PC-9 (cell line): ENCODE measurements at regions not wholly inside any gene's neighbourhood (a gene's known extent, or its start where the extent isn't known, plus 50 kb on each side); places are given as distances from the start of the nearest gene placed in this dataset.

ENCODE experiments used
- BruUV-seq: library from RNA; stranded (reverse); fragments of 400-500 nt; replicated peaks from 2 replicates; lab custom pipeline; 2021; lab: Mats Ljungman, UMichigan
- CTCF ChIA-PET: fragments of 300-600 bp; sonication (Branson Sonifier 250); formaldehyde crosslinking; loops from one replicate; lab custom pipeline; 2022; ENCODE audit warnings: antibody characterized with exemption; lab: Charles Lee
- POLR2A ChIA-PET: fragments of 300-600 bp; sonication (Branson Sonifier 250); formaldehyde crosslinking; loops from one replicate; lab custom pipeline; 2022; ENCODE audit warnings: antibody characterized with exemption; ENCODE audit not compliant: unreplicated experiment; lab: Charles Lee
- DNase-seq, 2 experiments: peaks; one replicate each; pipeline versions ENCODE4 v3.0.0 to v3.0.0-alpha.2; 2015 to 2022; ENCODE audit warnings: mixed read lengths in 1 of 2
- H2AFZ ChIP-seq: fragments of 200-600 bp; sonication (generic); 2 replicates; pipeline ENCODE4 v1.8.1; 2017; ENCODE audit warnings: antibody characterized with exemption
- H3F3A ChIP-seq: fragments of 200-600 bp; sonication (generic); 2 replicates; pipeline ENCODE4 v1.8.1; 2017; ENCODE audit warnings: antibody characterized with exemption, mild to moderate bottlenecking, low read depth; ENCODE audit not compliant: insufficient read depth
- H3K27ac ChIP-seq: fragments of 200-600 bp; sonication (generic); 2 replicates; pipeline ENCODE4 v1.6.1; 2016; ENCODE audit warnings: mixed run types
- H3K27me3 ChIP-seq: fragments of 200-600 bp; sonication (generic); 2 replicates; pipeline ENCODE4 v1.6.1; 2016; ENCODE audit warnings: low read depth, mixed run types; ENCODE audit not compliant: insufficient read depth
- H3K36me3 ChIP-seq: fragments of 200-600 bp; sonication (generic); 2 replicates; pipeline ENCODE4 v1.6.1; 2016; ENCODE audit warnings: low read depth, mixed run types
- H3K4me1 ChIP-seq: fragments of 200-600 bp; sonication (generic); replicated peaks from 2 replicates; pipeline ENCODE4 v1.6.1; 2016; ENCODE audit warnings: mixed run types; ENCODE audit not compliant: insufficient read depth
- H3K4me2 ChIP-seq: fragments of 200-600 bp; sonication (generic); 2 replicates; pipeline ENCODE4 v1.6.1; 2017; ENCODE audit warnings: mixed run types
- H3K4me3 ChIP-seq: fragments of 200-600 bp; sonication (generic); 2 replicates; pipeline ENCODE4 v1.6.1; 2016; ENCODE audit warnings: mixed run types
- H3K79me2 ChIP-seq: fragments of 200-600 bp; sonication (generic); 2 replicates; pipeline ENCODE4 v1.6.1; 2017; ENCODE audit warnings: low read depth, mixed run types
- H3K9me2 ChIP-seq: fragments of 200-600 bp; sonication (generic); 2 replicates; pipeline ENCODE4 v1.8.1; 2017; ENCODE audit warnings: mild to moderate bottlenecking; ENCODE audit not compliant: insufficient read depth
- H3K9me3 ChIP-seq: fragments of 200-600 bp; sonication (generic); 2 replicates; pipeline ENCODE4 v1.8.1; 2016; ENCODE audit warnings: low read depth; ENCODE audit not compliant: insufficient read depth
- H4K20me1 ChIP-seq: fragments of 200-600 bp; sonication (generic); 2 replicates; pipeline ENCODE4 v1.8.1; 2017; ENCODE audit not compliant: insufficient read depth
- CTCF ChIP-seq: fragments of 200-600 bp; sonication (generic); conservative IDR thresholded peaks from 2 replicates; pipeline ENCODE4 v1.6.1; 2017; ENCODE audit warnings: mixed run types, antibody characterized with exemption, mild to moderate bottlenecking, moderate library complexity
- EZH2 ChIP-seq: fragments of 200-600 bp; sonication (generic); IDR thresholded peaks from 2 replicates; pipeline ENCODE4 v1.8.0; 2017; ENCODE audit warnings: antibody characterized with exemption, low read depth
- intact Hi-C: fragments of 100-400 bp; cut with micrococcal nuclease; formaldehyde crosslinking; loops from one replicate; pipeline ENCODE4 v1.10.0; 2022; ENCODE audit not compliant: unreplicated experiment

GRCh38 chr2:114161371-114161770 lies 271.5 kb downstream of the ACTR3 start:
- ChIA-PET POLR2A (no interaction called here), CTCF (no interaction called here)
- Histone ChIP-seq H3K4me1 (no peaks in the 10 kb centered on the region), H3K79me2 (no peaks in the 10 kb centered on the region), H2AFZ (no peak overlapping the region), H3K9me2 (no peaks in the 10 kb centered on the region), H3K27ac (no peak overlapping the region), H3F3A (no peaks in the 10 kb centered on the region), H4K20me1 (no peaks in the 10 kb centered on the region), H3K36me3 (no peaks in the 10 kb centered on the region), H3K4me2 (no peak overlapping the region), H3K9me3 (no peaks in the 10 kb centered on the region), H3K27me3 (no peaks in the 10 kb centered on the region), H3K4me3 (no peak overlapping the region)
- no peak for DNase-seq
- TF ChIP-seq CTCF (no peak), EZH2 (no peak)
- BruUV-seq: no TSS peak
- intact Hi-C loops: no loop called here

GRCh38 chr2:114167799-114168198 lies 274.6 kb upstream of the DPP10 start:
- Histone ChIP-seq H3K9me2 (0 out of 2 replicates have a peak, but pooled peaks cover 5% of the 10 kb centered on the region), H3F3A (no peaks in the 10 kb centered on the region), H3K4me3 (no peak overlapping the region), H3K4me2 (no peak overlapping the region), H3K9me3 (no peaks in the 10 kb centered on the region), H3K79me2 (no peaks in the 10 kb centered on the region), H3K27ac (no peak overlapping the region), H3K27me3 (no peaks in the 10 kb centered on the region), H3K36me3 (no peaks in the 10 kb centered on the region), H3K4me1 (no peaks in the 10 kb centered on the region), H4K20me1 (no peaks in the 10 kb centered on the region), H2AFZ (no peak overlapping the region)
- CTCF ChIA-PET: no interaction called here
- intact Hi-C loops: no loop called here
- no TSS peak for BruUV-seq
- no peak for DNase-seq
- TF ChIP-seq CTCF: no peak
- TF ChIP-seq EZH2: no peak
- POLR2A ChIA-PET: no interaction called here

- Histone ChIP-seq H3K27me3 (no peaks in the 10 kb centered on the region; the same call in 1 of the 2 replicates), H3K36me3 (no peaks in the 10 kb centered on the region), H3K9me3 (no peaks in the 10 kb centered on the region), H2AFZ (no peak overlapping the region), H3K4me3 (no peak overlapping the region), H3K27ac (no peak overlapping the region), H4K20me1 (no peaks in the 10 kb centered on the region), H3K9me2 (0 out of 2 replicates have a peak, but pooled peaks cover 5% of the 10 kb centered on the region), H3K79me2 (no peaks in the 10 kb centered on the region), H3F3A (no peaks in the 10 kb centered on the region), H3K4me2 (no peak overlapping the region), H3K4me1 (no peaks in the 10 kb centered on the region)
- intact Hi-C loops: no loop called here
- DNase-seq: no peak
- POLR2A ChIA-PET: no interaction called here
- BruUV-seq: no TSS peak
- CTCF ChIA-PET: no interaction called here
- TF ChIP-seq CTCF (no peak), EZH2 (no peak)
These were observed 272.4 kb upstream of the DPP10 start for GRCh38 chr2:114170070-114170469.
